Upper lobe of left lung (tissue), 4 donors: ENCODE measurements at regions not wholly inside any gene's neighbourhood (a gene's known extent, or its start where the extent isn't known, plus 50 kb on each side); places are given as distances from the start of the nearest gene placed in this dataset.

ENCODE experiments used
- EP300 ChIP-seq, 4 donors: sonication (generic); formaldehyde crosslinking; IDR thresholded peaks; one replicate each; pipeline ENCODE4 v1.5.1; 2017; ENCODE audit warnings: antibody characterized with exemption in 4 of 4, control low read depth in 2 of 4
- POLR2A ChIP-seq, 4 donors: fragments of 450-650 bp; IDR thresholded peaks; one replicate each; pipeline ENCODE4 v1.5.1; 2016 to 2017; ENCODE audit warnings: antibody characterized with exemption in 4 of 4, mild to moderate bottlenecking in 2 of 4
- POLR2AphosphoS5 ChIP-seq, 2 donors: sonication (generic); formaldehyde crosslinking; IDR thresholded peaks; one replicate each; pipeline ENCODE4 v1.5.1; 2017; ENCODE audit warnings: antibody characterized with exemption in 2 of 2
- TF ChIP-seq, protein P1 (sequence below), 6 experiments: fragments of 450-650 bp in 4 of 6; fragments of 200-600 bp in 2 of 6; sonication (generic) in 2 of 6; IDR thresholded peaks; one replicate each; pipeline ENCODE4 v1.5.1; 2016 to 2019; ENCODE audit warnings: antibody characterized with exemption in 6 of 6

DNA sequence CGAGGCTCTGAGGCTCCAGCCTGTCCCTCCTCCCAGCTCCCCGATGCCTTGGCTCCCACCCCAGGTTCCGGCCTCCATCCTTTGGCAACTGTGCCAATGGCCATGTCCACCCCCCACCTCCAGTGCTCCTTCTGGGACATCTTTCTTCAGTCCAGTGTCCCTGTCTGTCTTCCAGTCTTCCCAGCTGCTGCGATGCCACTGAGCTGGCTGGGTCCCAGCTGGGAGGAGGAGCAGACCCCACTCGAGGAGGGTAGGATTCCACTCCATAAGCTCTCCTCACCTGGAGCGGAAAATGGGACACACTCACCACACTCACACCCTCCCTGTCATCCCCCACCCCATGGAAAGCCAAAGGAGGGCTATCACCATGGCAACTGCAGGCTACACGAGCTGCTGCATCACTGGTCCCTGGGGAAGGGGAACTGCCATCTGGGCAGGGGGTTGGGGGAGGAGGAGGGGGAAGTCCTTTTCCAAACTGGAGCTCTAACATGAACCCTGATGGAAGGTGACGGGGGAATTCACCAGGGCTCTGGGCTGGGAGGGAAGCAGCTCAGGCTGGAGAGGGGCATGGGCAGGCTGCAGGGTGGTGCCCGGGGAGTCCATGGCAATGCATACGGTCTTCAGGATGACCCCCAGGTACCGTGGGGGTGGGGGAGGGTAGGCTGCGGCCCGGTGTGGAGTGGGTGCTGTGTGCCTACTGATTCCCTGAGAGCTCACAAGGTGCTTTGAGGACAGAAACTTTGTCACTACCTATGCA lies 94.3 kb downstream of the LRRC74A start:
- no peak for TF ChIP-seq POLR2AphosphoS5 (IDR thresholded peaks at IDR 0.05)
- TF ChIP-seq, protein P1, sequence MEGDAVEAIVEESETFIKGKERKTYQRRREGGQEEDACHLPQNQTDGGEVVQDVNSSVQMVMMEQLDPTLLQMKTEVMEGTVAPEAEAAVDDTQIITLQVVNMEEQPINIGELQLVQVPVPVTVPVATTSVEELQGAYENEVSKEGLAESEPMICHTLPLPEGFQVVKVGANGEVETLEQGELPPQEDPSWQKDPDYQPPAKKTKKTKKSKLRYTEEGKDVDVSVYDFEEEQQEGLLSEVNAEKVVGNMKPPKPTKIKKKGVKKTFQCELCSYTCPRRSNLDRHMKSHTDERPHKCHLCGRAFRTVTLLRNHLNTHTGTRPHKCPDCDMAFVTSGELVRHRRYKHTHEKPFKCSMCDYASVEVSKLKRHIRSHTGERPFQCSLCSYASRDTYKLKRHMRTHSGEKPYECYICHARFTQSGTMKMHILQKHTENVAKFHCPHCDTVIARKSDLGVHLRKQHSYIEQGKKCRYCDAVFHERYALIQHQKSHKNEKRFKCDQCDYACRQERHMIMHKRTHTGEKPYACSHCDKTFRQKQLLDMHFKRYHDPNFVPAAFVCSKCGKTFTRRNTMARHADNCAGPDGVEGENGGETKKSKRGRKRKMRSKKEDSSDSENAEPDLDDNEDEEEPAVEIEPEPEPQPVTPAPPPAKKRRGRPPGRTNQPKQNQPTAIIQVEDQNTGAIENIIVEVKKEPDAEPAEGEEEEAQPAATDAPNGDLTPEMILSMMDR (IDR thresholded peaks at IDR 0.05) = no peak
- TF ChIP-seq POLR2A (IDR thresholded peaks at IDR 0.05) = no peak
- TF ChIP-seq EP300 (IDR thresholded peaks at IDR 0.05) = no peak
